Adrenal gland (tissue), 9 donors: ENCODE measurements at regions not wholly inside any gene's neighbourhood (a gene's known extent, or its start where the extent isn't known, plus 50 kb on each side); places are given as distances from the start of the nearest gene placed in this dataset.

ENCODE experiments used
- DNase-seq, 7 donors: peaks; one replicate each; pipeline ENCODE4 v3.0.0-alpha.2; 2019 to 2020
- H3K27ac ChIP-seq, 5 donors: fragments of 200-600 bp; sonication (generic) in 4 of 5; 1 replicate in 3 of 5; 2 replicates in 2 of 5; pipeline versions ENCODE4 v1.5.1 to v1.8.0; 2016 to 2020; ENCODE audit warnings: mild to moderate bottlenecking in 1 of 5
- H3K27me3 ChIP-seq: fragments of 200-600 bp; 2 replicates; pipeline ENCODE4 v1.8.0; 2021
- H3K36me3 ChIP-seq, 2 donors: fragments of 200-600 bp; replicated peaks in 1 of 2; 1 replicate in 1 of 2; 2 replicates in 1 of 2; pipeline versions ENCODE4 v1.5.1 to v1.8.0; 2018 to 2022
- H3K4me1 ChIP-seq, 2 donors: fragments of 200-600 bp; replicated peaks in 1 of 2; 1 replicate in 1 of 2; 2 replicates in 1 of 2; pipeline versions ENCODE4 v1.5.1 to v1.8.0; 2018 to 2021
- H3K4me3 ChIP-seq, 4 donors: fragments of 200-600 bp; sonication (generic) in 3 of 4; one replicate each; pipeline ENCODE4 v1.5.1; 2016 to 2018
- H3K9me3 ChIP-seq, 3 donors: fragments of 200-600 bp; sonication (generic) in 1 of 3; replicated peaks in 1 of 3; 1 replicate in 2 of 3; 2 replicates in 1 of 3; pipeline versions ENCODE4 v1.5.1 to v1.8.0; 2016 to 2021
- CTCF ChIP-seq, 6 experiments: fragments of 450-650 bp in 4 of 6; fragments of 200-600 bp in 2 of 6; sonication (generic) in 1 of 6; IDR thresholded peaks; 1 replicate in 5 of 6; 2 replicates in 1 of 6; pipeline versions ENCODE4 v1.5.1 to v1.8.0; 2016 to 2021; ENCODE audit warnings: antibody characterized with exemption in 6 of 6, mild to moderate bottlenecking in 2 of 6, moderate library complexity in 1 of 6
- POLR2A ChIP-seq, 2 donors: fragments of 450-650 bp; IDR thresholded peaks; one replicate each; pipeline ENCODE4 v1.6.1; 2017; ENCODE audit warnings: antibody characterized with exemption in 2 of 2, mild to moderate bottlenecking in 2 of 2, moderate library complexity in 1 of 2
- WGBS, 4 donors: extraction: QIAGEN DNeasy Blood & Tissue Kit in 2 of 4; methylation state at CpG; one replicate each; pipeline versions ENCODE4 v1.1.5 to v1.1.7; 2013 to 2017; 5-methylcytosine and 5-hydroxymethylcytosine counted together
- intact Hi-C, 2 donors: fragments of 100-400 bp; cut with DNase I; formaldehyde crosslinking; loops; one replicate each; pipeline versions ENCODE4 v1.14.1 to v1.15.0; 2022 to 2023
- donor health status: healthy with polysubstance abuse.
- donor health status: Bipolar disorder and iron deficiency.
- donor health status: DM: yes; HTN: yes; CAD: no.
- donor health status: DM: no; HTN: no; CAD: no.
- donor health status: DM: no; HTN: no; CAD: no.

DNA sequence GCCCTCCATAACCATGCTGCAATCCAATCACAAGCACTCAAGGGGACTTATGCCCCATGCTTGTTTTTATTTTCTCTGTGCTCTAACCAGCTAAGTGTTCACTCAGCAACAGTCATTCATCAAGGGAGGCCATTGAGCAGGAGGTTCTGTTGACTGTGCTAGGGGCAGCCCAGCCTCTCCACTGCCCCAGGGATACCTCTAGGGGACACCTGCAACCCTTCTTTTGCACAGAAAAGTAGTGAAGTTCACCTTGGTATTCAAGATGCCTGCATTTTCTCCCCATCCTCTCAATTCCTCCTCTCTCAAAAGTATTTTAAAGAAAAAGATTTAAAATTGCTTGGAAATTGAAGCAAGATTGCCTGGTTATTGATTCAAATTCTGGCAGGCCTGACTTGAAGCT lies 124.7 kb upstream of the GNAO1 start:
- Histone ChIP-seq H3K4me3 (no peak overlapping the region), H3K27me3 (no peaks in the 10 kb centered on the region), H3K27ac (no peak overlapping the region), H3K4me1 (no peaks in the 10 kb centered on the region), H3K9me3 (no peaks in the 10 kb centered on the region), H3K36me3 (no peaks in the 10 kb centered on the region)
- TF ChIP-seq CTCF (IDR thresholded peaks at IDR 0.05), result no peak
- TF ChIP-seq POLR2A (IDR thresholded peaks at IDR 0.05), result no peak
- no peak for DNase-seq
- intact Hi-C loops, result no loop called here

DNA sequence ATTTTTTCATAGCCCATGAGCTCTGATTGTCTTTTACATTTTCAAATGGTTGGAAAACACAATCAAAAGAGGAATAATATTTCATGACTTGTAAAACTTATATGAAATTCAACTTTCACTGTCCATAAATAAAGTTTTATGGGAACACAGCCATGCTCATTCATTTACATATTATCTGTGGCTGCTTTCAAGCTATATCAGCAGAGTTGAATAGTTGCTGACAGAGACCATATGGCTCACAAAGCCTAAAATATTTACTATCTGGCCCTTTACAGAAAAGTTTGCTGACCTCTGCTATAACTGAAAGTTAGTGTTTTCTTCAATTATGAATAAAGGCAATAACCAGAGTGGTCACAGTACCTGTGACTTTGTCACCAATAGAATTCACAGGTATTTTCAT lies 128.2 kb upstream of the GNAO1 start:
- no peak overlapping the region for H3K4me3 ChIP-seq
- H3K27ac ChIP-seq, result no peak overlapping the region
- no peak for TF ChIP-seq CTCF (IDR thresholded peaks at IDR 0.05)
- no peak for TF ChIP-seq POLR2A (IDR thresholded peaks at IDR 0.05)
- H3K4me1 ChIP-seq, result no peaks in the 10 kb centered on the region
- H3K36me3 ChIP-seq, result no peaks in the 10 kb centered on the region
- H3K9me3 ChIP-seq, result no peaks in the 10 kb centered on the region
- intact Hi-C loops, result no loop called here
- no peaks in the 10 kb centered on the region for H3K27me3 ChIP-seq
- DNase-seq, result no peak

DNA sequence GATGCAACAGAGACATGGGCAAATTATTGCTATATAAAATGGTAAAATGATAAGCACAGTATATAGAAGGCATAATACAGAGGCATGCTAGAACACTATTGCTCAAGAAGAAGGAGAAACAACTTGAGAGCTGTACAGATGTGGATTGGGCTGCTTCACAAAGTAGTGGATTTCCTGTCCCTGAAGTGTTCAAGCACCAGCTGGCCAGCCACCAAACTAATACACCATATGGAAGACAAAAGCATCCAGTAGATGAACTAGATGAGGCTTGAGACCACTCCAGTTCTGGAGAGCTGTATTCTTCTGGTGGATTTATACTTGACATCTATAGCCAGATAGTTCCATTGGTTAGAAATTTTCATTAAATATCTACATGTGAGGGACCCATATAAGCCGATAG lies 134.1 kb upstream of the GNAO1 start:
- TF ChIP-seq POLR2A (IDR thresholded peaks at IDR 0.05), result no peak
- no peak for TF ChIP-seq CTCF (IDR thresholded peaks at IDR 0.05)
- Histone ChIP-seq H3K4me1 (no peaks in the 10 kb centered on the region), H3K4me3 (no peak overlapping the region), H3K36me3 (no peaks in the 10 kb centered on the region), H3K9me3 (no peaks in the 10 kb centered on the region), H3K27ac (no peak overlapping the region), H3K27me3 (no peaks in the 10 kb centered on the region)
- WGBS, 4 donors, result 64 to 94% (median 77%) methylated on average over 1 of the region's 1 CpG
- intact Hi-C loops, result no loop called here
- no peak for DNase-seq

DNA sequence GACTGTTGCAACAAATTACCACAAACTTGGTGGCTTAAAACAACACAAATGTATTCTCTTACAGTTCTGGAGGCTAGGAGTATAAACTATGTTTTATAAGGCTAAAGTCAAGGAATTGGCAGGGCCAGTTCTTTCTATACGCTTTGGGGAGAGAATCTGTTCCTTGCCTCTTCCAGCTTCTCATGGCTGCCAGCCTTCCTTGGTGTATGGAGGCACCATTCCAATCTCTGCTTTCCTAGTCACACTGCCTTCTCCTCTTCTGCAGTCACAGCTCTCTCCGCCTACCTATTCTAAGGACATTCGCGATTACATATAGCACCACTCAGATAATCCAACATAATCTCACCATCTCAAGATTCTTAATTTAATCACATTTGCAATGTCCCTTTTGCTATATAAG lies 140.4 kb upstream of the GNAO1 start:
- H3K4me3 ChIP-seq, result no peak overlapping the region
- 81 to 94% (median 88%) methylated on average over 4 of the region's 4 CpGs for WGBS, 4 donors
- intact Hi-C loops, result no loop called here
- H3K9me3 ChIP-seq, result no peaks in the 10 kb centered on the region
- TF ChIP-seq POLR2A (IDR thresholded peaks at IDR 0.05) (no peak), CTCF (IDR thresholded peaks at IDR 0.05) (no peak)
- H3K27ac ChIP-seq, result no peak overlapping the region
- H3K4me1 ChIP-seq, result no peaks in the 10 kb centered on the region
- H3K36me3 ChIP-seq, result no peaks in the 10 kb centered on the region
- H3K27me3 ChIP-seq, result no peaks in the 10 kb centered on the region
- no peak for DNase-seq
